NCI-H460 (cell line): ENCODE measurements at regions not wholly inside any gene's neighbourhood (a gene's known extent, or its start where the extent isn't known, plus 50 kb on each side); places are given as distances from the start of the nearest gene placed in this dataset.

Experiments
- DNase-seq: peaks from one replicate; pipeline ENCODE4 v3.0.0-alpha.2; 2016; ENCODE audit warnings: low read depth; ENCODE audit errors: extremely low read depth

DNA sequence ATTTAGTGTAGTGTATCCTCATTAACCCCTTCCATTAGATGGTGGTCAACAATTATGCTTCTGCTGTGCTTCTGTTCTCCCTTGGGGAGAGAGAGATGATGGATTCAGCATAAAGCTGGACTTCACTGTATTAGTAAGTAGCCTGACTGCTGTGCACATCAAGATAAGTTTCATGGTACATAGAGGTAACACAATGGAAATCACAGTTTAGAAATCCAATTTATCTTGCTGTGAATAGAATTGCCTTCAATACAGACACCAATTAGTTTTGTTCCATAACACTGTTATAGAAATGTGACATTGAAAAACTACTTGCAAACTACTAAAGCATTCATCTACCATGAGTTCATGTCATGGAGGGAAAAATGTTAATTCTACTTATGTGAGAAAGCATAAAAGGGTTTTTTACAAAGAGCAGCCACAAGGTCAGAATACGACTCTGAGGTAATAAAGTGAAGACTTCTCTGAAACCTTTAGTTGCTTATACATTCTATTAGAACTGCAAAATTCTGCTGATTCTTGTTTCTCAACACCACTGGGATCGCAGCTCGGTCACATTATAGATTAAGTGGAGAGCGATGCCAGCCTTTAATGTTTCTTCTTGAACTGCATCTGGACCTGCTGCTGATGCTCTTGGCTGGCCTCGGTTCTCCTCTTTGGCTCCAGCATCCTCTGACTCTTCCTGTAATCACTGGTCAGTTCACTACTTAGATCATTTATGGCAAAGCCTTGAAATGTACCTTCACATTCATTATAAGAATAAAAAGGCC is 190.8 kb downstream of the ATP23 start:
- no peak for DNase-seq

DNA sequence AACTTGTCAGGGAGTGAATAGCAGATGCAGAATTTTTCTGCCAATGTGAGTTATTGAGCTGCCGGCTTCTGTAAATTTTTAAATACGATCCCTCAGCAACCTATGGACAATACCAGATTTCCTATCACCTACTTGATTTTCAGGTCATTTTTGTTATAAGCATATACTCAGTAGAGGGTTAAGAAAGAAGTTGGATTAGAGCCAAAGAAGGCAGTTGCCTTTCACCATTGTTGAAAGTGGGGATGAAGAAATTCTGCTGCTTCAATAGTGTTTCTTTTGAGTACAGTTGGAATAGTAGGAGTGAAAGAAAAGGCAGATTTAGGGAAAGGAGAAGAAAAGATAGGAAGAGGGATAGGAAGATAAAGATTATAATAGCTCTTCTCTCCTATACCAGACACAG is 197.1 kb downstream of the ATP23 start:
- no peak for DNase-seq

DNA sequence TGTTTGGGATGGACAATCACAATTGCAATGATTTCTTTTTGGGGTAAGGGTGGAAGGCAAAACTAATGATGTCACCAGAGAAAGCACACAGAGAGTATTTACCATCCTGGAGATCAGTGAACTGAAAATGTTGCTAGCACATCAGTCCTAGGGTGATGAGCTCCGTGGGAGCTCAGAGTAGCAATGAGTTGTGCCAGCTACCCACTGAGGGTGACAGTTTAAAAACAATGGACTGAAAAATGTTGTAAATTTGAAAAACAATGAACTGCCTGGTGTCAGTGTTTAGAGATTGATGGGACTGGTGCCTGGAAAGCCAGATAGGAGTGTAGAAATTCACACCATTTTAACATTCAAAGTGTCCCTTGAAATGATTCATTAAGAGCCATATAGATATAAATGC is 198.5 kb downstream of the ATP23 start:
- DNase-seq, result no peak

DNA sequence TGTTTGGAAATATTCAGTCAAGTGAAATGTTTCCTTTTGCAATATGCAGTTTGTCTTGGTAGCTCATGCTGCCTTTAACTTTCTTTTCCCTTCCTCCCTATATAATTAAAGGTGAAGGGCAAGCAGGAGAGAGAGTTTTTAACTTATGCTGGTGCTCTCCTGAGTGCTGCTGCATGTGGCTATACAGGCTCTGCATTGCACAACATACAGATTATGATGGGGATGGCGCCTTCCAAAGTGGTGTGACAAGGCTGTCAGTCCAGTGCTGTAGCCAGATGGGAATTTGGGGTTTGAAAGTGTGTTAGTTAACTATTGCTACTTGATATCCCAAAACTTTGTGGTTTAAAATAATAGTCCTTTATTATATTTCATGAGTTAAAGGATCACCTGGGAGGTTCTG is 199.0 kb downstream of the ATP23 start:
- DNase-seq, result no peak

DNA sequence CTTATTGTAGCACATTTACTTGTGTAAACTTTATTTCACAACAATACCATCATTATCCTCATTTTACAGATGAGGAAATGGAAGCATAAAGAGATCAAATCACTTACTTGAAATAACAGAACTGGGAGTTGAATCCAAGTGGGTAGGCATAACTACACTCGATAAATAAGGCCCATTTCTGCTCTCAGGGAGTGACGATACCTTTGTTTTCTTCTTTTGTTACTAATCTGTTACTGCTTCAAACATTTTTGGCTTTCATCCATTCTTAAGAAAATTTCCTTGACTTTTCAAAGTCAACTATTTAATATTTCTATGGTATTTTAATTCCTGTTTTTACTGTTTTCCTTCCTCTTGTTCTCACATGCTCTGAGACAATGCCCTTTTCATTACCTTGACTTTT is 201.6 kb downstream of the ATP23 start:
- DNase-seq, result no peak

DNA sequence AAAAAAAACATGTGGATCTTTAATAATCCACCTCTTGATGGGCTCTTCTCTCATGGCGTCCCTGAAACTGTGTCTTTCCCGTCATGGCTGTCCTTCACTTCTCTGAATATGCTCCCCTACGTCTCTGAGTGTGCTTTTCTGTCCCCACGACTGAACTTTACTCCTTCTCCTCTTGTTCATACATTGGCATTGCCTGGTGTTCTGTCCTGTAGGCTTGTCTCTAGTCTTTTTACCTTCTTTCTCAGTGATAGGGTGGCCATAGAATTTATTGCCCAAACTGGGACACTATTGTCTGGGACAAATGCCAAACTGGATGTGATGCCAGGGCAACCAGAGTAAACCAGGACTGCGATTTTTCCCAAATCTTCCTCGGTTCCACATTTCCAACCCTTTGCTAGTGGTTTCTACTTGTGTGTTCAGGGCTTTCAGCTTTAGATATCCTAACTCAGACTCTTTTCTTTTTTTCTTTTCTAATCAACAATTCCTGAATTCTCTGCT is 202.2 kb downstream of the ATP23 start:
- DNase-seq, result no peak

DNA sequence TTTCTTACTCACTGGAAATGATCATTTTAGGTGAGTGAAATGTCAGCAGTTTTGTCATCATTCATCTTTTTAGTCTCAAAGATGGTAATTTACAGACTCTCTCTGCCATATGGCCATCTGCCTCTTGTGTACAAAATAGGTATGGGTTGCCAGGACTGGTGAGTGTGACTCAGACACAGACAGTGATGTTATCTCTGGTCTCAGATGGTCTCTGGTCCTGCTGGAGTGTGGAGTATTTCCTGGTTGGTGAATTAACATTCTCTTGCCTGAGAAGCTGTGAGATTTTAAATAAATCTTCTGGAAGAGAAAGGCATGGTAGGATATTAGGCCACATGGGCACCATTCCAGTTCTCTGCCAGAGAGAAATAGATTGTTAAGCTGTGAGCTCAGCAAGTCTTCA is 207.0 kb downstream of the ATP23 start:
- no peak for DNase-seq

DNA sequence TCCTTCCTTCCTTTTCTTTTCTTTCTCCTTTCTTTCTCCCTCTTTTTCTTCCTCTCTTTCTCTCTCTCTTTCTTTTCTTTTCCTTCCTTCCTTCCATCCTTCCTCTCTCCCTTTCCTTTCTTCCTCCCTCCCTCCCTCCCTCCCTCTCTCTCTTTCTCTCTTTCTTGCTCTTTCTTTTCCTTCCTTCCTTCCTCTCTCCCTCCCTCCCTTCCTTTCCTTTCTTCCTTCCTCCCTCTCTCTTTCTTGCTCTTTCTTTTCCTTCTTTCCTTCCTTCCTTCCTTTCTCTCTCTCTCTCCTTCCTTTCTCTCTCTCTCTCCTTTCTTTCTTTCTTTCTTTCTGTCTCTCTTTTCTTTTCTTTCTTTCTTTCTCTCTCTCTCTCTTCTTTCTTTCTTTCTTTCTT is 207.6 kb downstream of the ATP23 start:
- DNase-seq, result no peak

DNA sequence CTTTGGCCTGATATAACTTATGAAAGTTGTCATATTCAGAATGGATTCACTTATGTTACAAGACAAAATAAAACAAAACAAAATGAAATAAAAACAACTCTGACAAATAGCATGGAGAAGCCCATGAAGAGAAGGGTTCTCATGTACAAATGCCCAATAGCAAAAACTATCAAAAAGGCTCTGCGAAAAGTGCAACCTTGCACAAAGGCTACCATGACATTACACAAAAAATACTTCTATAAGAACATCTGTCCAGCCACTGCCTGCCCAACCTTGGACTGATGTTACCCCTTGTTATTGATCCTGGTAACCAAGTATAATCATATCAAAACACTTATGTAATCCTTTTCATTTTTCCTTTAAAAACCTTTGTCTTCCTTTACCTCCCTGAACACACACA is 213.0 kb downstream of the ATP23 start:
- no peak for DNase-seq

DNA sequence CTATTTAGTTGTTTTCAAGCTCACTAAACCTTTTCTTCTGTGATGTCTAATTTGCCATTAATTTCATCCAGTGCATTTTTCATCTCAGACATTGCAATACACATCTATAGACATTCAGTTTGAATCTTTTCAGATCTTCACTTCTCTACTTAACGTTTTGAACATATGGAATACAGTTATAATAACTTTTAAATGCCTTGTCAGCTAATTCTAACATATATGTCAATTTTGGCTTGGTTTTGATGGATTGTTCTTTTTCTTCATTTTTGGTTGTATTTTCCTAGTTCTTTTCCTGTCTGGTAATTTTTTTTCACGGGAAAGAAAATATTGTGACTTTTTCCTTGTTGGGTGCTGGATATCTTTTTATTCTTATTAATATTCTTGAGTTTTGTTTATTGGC is 215.3 kb downstream of the ATP23 start:
- DNase-seq, result no peak

DNA sequence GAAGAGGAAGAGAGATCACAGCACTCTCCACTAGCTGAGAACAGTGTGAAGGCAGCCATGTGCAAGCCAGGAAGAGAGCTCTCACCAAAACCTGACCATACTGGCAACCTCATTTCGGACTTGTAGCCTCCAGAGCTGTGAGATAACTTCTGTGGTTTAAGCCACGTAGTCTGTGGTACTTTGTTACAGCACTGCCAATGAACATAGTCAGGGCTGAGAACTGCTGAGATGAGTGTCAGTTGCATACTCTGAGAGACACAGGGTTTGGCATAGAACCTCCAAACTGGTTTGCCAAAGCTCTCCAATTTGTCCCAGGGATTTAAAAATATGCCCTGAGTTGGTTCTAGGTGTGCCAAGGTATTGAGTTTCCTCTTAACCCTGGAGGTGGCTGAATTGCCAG is 218.6 kb downstream of the ATP23 start:
- DNase-seq, result no peak

DNA sequence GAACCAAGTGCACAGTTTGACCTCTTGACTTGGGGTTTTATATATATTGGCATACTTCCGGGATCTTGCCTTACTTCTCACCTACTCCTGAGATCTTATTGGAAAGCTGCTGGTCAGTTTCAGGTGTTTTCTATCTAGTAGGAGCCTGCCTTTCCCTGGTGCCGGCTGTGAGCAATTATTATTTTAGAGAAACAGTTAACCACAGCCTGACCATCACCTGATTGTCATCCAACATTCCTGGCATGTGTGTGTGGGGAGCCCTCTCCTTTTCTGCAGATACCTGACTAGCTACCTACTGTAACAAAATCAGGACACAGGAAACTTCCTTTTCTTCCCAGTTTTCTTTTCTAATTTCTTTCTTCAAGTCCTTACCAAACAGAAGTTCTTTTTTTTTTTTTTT is 220.4 kb downstream of the ATP23 start:
- DNase-seq, result no peak

DNA sequence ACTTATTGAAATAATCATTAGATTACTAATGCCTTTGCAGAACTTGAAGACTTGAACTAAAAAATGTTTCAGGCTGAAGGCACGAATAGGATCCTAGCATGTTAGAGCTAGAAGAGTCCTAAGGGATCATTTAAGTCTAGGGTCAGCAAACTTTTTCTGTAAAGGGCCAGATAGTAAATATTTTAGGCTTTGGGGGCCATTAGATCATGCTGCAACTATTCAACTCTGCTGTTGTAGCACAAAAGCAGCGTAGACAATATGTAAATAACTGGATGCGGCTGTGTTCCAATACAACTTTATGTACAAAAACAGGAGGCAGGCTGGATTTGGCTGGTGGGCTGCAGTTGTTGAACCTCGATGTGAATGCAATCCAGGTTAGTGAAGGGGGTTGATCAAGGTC is 221.7 kb downstream of the ATP23 start:
- no peak for DNase-seq

DNA sequence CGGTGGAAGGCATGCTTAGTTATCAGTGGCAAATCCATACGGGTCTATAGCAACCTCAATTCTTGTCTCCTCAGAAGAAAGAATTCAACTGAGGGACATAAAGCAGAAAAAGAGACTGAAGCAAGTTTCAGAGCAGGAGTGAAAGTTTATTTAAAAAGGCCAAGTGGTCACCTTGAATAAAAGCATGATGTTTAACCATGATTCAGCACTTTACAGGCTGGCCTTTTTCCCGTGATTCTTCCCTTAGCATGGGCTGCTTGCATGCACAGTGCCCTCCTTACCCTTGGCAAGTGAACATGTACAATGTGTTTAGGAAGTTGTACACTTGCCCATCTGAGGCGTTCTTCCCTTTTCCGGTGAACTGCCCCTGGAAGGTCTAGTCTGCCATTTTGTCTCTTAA is 225.3 kb downstream of the ATP23 start:
- DNase-seq, result no peak

DNA sequence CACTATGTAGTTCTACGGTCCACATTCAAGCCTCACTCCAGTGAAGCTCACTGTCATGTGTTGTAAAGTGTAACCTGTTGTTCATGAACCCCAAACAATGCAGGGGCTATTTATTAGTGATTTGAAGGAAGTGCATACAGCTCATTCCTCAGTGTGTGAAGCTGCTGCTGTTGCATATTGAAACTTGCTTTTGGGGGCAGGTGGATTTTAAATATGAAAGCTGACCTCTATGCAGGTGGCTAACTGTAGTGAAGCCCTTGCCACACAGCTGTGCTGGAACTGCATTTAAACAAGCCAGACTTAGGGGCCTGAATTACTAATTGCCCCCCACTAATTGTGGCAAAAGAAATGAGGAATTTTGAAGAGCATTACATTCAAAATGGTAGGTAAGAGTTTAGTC is 226.3 kb downstream of the ATP23 start:
- no peak for DNase-seq

DNA sequence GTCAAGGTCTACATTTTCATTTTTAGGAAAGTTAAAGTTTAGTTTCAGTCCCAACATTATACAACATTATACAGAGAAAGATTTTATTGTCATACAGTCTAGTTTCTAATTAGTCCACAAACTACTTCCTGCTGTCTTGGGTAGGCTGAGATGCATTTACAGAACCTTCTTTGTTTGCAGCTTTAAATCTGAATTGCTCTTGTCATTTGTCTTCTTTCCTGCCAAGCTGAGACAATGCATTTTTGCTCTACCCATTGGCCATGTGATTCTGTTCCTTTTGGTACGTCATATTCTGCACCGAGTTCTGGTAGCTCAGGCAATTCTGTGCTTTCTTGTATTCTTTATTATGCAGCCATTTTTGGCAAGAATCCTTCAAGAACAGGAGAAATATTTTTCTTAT is 228.5 kb downstream of the ATP23 start:
- DNase-seq, result no peak

DNA sequence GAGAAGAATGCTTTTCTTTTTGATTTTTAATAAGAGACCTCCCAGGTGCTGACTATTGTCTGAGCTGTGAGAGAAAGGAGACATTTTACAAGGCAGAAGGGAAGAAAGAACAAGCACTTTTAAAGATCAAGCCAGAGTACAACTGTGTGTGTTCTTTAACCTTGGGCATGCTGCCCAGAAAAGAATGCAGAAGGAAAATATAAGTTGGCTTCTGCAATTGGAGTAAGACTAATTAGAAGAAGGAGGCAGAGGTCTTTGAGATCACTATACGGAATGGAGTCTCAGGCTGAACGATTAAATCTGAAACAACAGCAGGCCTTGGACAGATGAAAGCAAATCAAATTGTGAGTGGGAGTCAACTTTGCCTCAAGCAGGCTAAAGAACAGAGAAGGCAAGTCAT is 230.5 kb downstream of the ATP23 start:
- no peak for DNase-seq

DNA sequence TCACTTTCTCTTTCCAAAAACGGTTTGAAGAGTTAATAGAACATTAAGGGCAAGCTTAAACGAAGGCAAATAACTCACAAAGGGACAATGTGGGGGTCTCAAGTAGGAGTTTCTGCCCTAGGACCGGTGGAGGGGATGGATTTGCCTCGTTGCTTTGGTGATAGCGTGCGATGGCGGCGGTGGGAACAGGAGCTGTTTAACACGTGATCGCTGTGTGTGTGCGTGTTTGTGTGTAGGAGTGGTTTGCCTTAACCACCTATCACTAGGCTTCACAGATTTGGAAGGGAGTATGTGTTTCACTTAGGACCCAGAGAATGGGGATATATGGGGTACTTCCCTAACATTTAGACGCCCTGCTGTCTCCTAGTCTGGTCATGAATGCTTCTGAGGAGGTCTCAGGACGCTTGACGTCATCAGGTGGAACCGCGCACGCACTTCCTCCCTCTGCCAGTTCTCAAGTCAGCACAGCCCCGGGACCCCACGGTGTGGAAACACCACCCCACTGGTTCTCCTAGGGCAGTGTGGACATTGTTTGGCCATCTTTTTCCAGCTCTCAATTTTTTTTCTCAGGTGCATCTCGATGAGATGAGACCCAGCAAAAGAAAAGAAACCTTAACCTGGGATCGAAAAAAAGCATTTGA is 231.2 kb downstream of the ATP23 start:
- DNase-seq, result no peak

DNA sequence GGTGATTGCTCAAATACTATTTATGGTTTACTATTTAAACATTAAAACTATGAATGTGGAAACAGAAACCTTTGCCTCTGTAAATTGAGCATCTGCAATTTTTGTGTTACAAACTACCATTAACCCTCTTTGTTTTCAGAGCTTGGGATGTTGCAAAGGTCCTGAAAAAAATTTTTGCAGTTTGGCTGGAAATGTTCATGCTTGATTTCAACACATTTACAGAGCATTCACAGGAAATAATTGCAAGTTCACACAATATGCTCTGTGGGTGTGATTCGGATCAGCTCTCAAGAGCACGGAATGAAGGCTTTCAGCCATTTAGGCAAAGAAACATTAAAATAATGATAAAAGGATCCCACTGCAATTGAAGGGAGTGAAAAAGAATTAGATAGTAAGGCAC is 232.9 kb downstream of the ATP23 start:
- DNase-seq, result no peak

DNA sequence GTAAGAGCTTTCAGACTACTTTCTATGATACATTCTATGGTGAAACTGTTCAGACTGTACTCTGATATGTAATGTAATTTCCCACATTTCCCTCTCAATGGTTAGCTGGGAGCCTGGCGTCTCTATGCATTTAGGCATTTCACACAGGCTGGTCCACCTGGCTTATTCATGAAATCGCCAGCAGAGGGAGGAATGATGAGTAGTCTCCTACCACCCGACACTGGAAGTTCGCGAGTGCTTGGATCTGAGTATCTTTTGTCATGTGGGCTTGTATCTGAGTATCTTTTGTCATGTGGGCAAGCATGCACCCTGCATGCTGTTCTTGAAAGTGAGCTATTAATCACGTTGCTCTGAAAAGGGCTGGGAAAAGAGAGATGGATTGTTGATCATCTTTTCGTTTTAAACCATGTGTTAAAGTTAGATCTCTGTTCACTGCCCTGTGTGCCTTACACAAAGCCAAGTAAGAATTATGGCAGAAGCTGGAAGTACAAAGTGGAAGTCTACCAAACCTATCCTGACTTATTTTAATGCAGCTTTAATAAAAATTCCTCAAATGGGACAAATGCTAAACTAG is 235.0 kb downstream of the ATP23 start:
- peak; percentile 45 for DNase-seq

DNA sequence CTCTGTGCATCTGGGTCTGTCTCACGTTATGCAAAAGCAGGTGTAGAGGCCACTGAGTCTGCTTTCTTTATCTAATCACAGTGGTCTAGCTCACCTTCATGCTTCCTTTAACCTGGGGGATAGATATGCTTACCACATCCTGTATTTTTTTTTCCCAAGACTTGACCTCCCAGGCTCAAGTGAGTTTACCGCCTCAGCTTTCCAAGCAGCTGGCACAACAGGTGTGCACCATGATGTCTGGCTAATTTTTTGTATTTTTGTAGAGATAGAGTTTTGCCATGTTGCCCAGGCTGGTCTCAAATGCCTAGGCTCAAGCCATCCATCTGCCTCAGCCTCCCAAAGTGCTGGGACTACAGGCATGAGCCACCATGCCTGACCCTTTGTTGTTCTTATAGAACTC is 236.0 kb downstream of the ATP23 start:
- no peak for DNase-seq

DNA sequence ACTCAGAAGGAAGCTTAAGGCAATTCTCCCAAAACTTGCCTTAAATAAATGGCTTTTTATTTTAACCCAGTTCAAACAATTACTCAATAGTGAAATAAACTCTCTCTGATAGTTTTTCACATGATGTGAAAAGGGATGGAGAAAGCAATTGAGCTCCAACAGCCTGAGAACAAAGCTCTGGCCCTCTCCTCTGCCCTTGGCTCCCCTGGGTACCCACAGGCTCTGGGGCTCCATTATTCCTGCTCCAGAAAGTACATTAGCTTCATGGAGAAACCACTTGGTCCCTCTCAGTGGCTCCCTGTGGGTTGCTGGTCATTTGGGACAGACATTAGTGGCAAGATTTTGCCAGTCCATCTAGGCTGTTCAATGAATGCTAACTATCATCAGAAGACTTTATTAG is 242.8 kb downstream of the ATP23 start:
- no peak for DNase-seq
